ENCODE measurements at regions not wholly inside any gene's neighbourhood (a gene's known extent, or its start where the extent isn't known, plus 50 kb on each side); places are given as distances from the start of the nearest gene placed in this dataset.

GRCh38 chr3:26559227-26559626, 63.3 kb upstream of the LRRC3B start:
- TF ChIP-seq EZH2 (IDR thresholded peaks at IDR 0.05; ENCODE audit: low read length): no peak
- no peak for TF ChIP-seq CTCF (optimal IDR thresholded peaks at IDR 0.05 in 1 of 3, IDR thresholded peaks at IDR 0.05 in 1 of 3, conservative IDR thresholded peaks at IDR 0.05 in 1 of 3; ENCODE audit: extremely low read depth in 1 of 3, insufficient read depth in 2 of 3, low read length in 3 of 3)

All from keratinocyte (primary cell).